Loucy (cell line): ENCODE measurements at regions not wholly inside any gene's neighbourhood (a gene's known extent, or its start where the extent isn't known, plus 50 kb on each side); places are given as distances from the start of the nearest gene placed in this dataset.

Experiments
- H2AFZ ChIP-seq: fragments of 200-600 bp; sonication (generic); 2 replicates; pipeline ENCODE4 v1.6.0; 2016; ENCODE audit warnings: antibody characterized with exemption, mild to moderate bottlenecking, low read length, moderate library complexity
- H3F3A ChIP-seq: fragments of 200-600 bp; 2 replicates; pipeline ENCODE4 v1.6.0; 2016; ENCODE audit warnings: antibody characterized with exemption, low read depth, mild to moderate bottlenecking
- H3K27me3 ChIP-seq: fragments of 200-600 bp; sonication (generic); 2 replicates; pipeline ENCODE4 v1.6.1; 2014; ENCODE audit warnings: low read length, mild to moderate bottlenecking; ENCODE audit not compliant: insufficient read depth, poor library complexity, severe bottlenecking
- H3K36me3 ChIP-seq: fragments of 200-600 bp; sonication (generic); 2 replicates; pipeline ENCODE4 v1.6.1; 2016; ENCODE audit warnings: low read length; ENCODE audit not compliant: insufficient read depth
- H3K4me1 ChIP-seq: fragments of 200-600 bp; sonication (generic); 2 replicates; pipeline ENCODE4 v1.5.1; 2014; ENCODE audit warnings: low read length, mild to moderate bottlenecking; ENCODE audit not compliant: insufficient read depth, poor library complexity, severe bottlenecking
- H3K4me2 ChIP-seq: fragments of 200-600 bp; sonication (generic); 2 replicates; pipeline ENCODE4 v1.6.0; 2014; ENCODE audit warnings: antibody characterized with exemption, low read length, low read depth, mild to moderate bottlenecking; ENCODE audit not compliant: poor library complexity, severe bottlenecking
- H3K4me3 ChIP-seq: fragments of 200-600 bp; sonication (generic); 2 replicates; pipeline ENCODE4 v1.5.1; 2014; ENCODE audit warnings: low read length, mild to moderate bottlenecking, mixed read lengths; ENCODE audit not compliant: poor library complexity, severe bottlenecking
- H3K79me2 ChIP-seq: fragments of 200-600 bp; sonication (generic); 2 replicates; pipeline ENCODE4 v1.6.1; 2014; ENCODE audit warnings: low read length; ENCODE audit not compliant: insufficient read depth
- H3K9ac ChIP-seq: fragments of 200-600 bp; sonication (generic); 2 replicates; pipeline ENCODE4 v1.6.0; 2014; ENCODE audit warnings: mild to moderate bottlenecking, low read depth, low read length, moderate library complexity; ENCODE audit not compliant: poor library complexity, severe bottlenecking
- H3K9me2 ChIP-seq: fragments of 200-600 bp; sonication (generic); replicated peaks from 2 replicates; pipeline ENCODE4 v1.6.1; 2016; ENCODE audit warnings: low read depth, low read length, mixed read lengths
- H3K9me3 ChIP-seq: fragments of 200-600 bp; sonication (generic); 2 replicates; pipeline ENCODE4 v1.6.1; 2014; ENCODE audit warnings: mild to moderate bottlenecking, antibody characterized with exemption, low read length, low read depth; ENCODE audit not compliant: insufficient read depth
- H4K20me1 ChIP-seq: fragments of 200-600 bp; sonication (generic); 2 replicates; pipeline ENCODE4 v1.6.0; 2014; ENCODE audit warnings: antibody characterized with exemption, low read length, mild to moderate bottlenecking; ENCODE audit not compliant: insufficient read depth, poor library complexity, severe bottlenecking
- CTCF ChIP-seq: fragments of 200-600 bp; sonication (generic); conservative IDR thresholded peaks from 2 replicates; pipeline ENCODE4 v1.5.1; 2014; ENCODE audit warnings: mild to moderate bottlenecking, antibody characterized with exemption, low read length
- EZH2phosphoT487 ChIP-seq: fragments of 200-600 bp; IDR thresholded peaks from 2 replicates; pipeline ENCODE4 v1.6.1; 2018; ENCODE audit warnings: antibody characterized with exemption, mild to moderate bottlenecking, moderate library complexity, borderline replicate concordance

GRCh38 chr10:129389194-129389593 lies 77.8 kb upstream of the MGMT start:
- no peaks in the 10 kb centered on the region for H3F3A ChIP-seq
- no peaks in the 10 kb centered on the region for H3K36me3 ChIP-seq
- no peak overlapping the region for H2AFZ ChIP-seq
- H3K4me2 ChIP-seq, result no peak overlapping the region
- no peaks in the 10 kb centered on the region for H3K9me2 ChIP-seq
- H3K9ac ChIP-seq, result no peak overlapping the region
- H3K4me3 ChIP-seq, result no peak overlapping the region
- TF ChIP-seq CTCF, result no peak
- no peak for TF ChIP-seq EZH2phosphoT487
- H3K27me3 ChIP-seq, result no peaks in the 10 kb centered on the region
- H3K79me2 ChIP-seq, result no peaks in the 10 kb centered on the region
- H3K9me3 ChIP-seq, result no peaks in the 10 kb centered on the region
- H4K20me1 ChIP-seq, result no peaks in the 10 kb centered on the region
- H3K4me1 ChIP-seq, result peaks cover 7% of the 10 kb centered on the region

- Histone ChIP-seq H3K36me3 (no peaks in the 10 kb centered on the region), H3K9ac (no peak overlapping the region), H4K20me1 (no peaks in the 10 kb centered on the region), H3K4me2 (no peak overlapping the region), H3K4me3 (no peak overlapping the region), H3K4me1 (peaks cover 7% of the 10 kb centered on the region), H3K27me3 (no peaks in the 10 kb centered on the region), H3K9me3 (no peaks in the 10 kb centered on the region), H3K9me2 (no peaks in the 10 kb centered on the region), H2AFZ (no peak overlapping the region), H3K79me2 (no peaks in the 10 kb centered on the region), H3F3A (no peaks in the 10 kb centered on the region)
- TF ChIP-seq EZH2phosphoT487 (no peak), CTCF (no peak)
These were observed 76.9 kb upstream of the MGMT start for GRCh38 chr10:129390147-129390546.

- no peak overlapping the region for H3K9ac ChIP-seq
- H3K4me3 ChIP-seq, result no peak overlapping the region
- H3K4me2 ChIP-seq, result no peak overlapping the region
- H4K20me1 ChIP-seq, result no peaks in the 10 kb centered on the region
- H2AFZ ChIP-seq, result no peak overlapping the region
- peaks cover 7% of the 10 kb centered on the region for H3K4me1 ChIP-seq
- H3K9me3 ChIP-seq, result no peaks in the 10 kb centered on the region
- H3K36me3 ChIP-seq, result no peaks in the 10 kb centered on the region
- no peaks in the 10 kb centered on the region for H3K27me3 ChIP-seq
- no peaks in the 10 kb centered on the region for H3F3A ChIP-seq
- no peak for TF ChIP-seq CTCF
- TF ChIP-seq EZH2phosphoT487, result no peak
- H3K9me2 ChIP-seq, result no peaks in the 10 kb centered on the region
- no peaks in the 10 kb centered on the region for H3K79me2 ChIP-seq
These were observed 76.3 kb upstream of the MGMT start for GRCh38 chr10:129390726-129391125.
